ENCODE measurements at regions not wholly inside any gene's neighbourhood (a gene's known extent, or its start where the extent isn't known, plus 50 kb on each side); places are given as distances from the start of the nearest gene placed in this dataset.

DNA sequence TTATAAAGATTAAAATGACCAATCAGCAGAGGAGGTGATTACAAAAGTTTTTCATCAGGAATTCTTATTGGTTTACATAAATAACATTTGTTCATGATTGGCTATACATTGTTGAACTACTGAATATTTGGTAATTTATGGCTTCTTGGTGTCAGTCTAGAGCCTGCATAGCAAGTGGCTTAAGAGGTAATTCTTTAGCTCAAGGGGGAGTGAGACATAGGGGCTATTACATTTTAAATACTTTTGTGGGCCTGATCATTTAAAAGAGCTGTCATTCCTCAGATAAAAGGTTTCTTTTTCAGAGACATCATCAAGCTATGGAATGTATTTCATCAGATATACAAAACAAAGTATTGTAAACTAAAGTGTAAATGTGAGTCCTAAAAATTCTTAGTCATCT, 373.8 kb downstream of the EPHA4 start:
- TF ChIP-seq, protein P1, sequence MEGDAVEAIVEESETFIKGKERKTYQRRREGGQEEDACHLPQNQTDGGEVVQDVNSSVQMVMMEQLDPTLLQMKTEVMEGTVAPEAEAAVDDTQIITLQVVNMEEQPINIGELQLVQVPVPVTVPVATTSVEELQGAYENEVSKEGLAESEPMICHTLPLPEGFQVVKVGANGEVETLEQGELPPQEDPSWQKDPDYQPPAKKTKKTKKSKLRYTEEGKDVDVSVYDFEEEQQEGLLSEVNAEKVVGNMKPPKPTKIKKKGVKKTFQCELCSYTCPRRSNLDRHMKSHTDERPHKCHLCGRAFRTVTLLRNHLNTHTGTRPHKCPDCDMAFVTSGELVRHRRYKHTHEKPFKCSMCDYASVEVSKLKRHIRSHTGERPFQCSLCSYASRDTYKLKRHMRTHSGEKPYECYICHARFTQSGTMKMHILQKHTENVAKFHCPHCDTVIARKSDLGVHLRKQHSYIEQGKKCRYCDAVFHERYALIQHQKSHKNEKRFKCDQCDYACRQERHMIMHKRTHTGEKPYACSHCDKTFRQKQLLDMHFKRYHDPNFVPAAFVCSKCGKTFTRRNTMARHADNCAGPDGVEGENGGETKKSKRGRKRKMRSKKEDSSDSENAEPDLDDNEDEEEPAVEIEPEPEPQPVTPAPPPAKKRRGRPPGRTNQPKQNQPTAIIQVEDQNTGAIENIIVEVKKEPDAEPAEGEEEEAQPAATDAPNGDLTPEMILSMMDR (IDR thresholded peaks at IDR 0.05; ENCODE audit: borderline replicate concordance, insufficient read depth, low read depth, low read length): no peak
- no peak overlapping the region for H3K4me3 ChIP-seq (ENCODE audit: low read depth, low read length)

DNA sequence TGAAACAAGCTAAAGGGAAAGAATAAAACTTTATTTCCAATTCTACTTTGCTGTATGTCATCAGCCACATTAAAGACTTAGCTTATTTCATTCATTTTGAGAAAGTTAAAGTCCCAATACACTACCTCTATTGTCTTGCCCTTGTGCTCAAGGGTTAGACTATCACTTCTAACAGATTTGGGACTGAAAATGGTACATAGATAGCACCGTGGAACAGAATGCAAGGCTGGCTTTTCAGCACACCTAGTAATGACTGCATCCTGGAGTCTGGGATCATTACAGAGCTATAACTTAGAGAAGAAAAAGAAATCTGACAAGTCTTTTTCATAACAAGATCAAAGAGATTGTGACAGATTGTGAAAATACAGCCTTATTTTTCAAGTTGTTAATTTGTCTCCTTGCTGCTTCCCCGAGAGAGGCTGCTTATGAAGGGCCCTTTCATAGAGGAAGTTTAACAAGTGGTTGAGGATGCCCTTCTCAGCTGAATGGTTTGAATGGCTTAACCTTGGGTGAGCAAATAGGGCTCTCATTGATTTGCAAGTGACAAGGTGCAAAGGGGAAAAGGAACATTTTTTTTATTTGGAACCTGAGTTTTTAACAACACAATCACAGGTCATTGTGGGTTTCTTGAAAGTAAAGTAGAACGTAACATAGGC, 371.8 kb downstream of the EPHA4 start:
- TF ChIP-seq, protein P1 (IDR thresholded peaks at IDR 0.05; ENCODE audit: borderline replicate concordance, insufficient read depth, low read depth, low read length): no peak
- no peak overlapping the region for H3K4me3 ChIP-seq (ENCODE audit: low read depth, low read length)

- TF ChIP-seq, protein P1 (IDR thresholded peaks at IDR 0.05; ENCODE audit: borderline replicate concordance, insufficient read depth, low read depth, low read length): no peak
- no peak overlapping the region for H3K4me3 ChIP-seq (ENCODE audit: low read depth, low read length)
Observed at GRCh38 chr2:221202431-221202830, 369.7 kb downstream of the EPHA4 start.

DNA sequence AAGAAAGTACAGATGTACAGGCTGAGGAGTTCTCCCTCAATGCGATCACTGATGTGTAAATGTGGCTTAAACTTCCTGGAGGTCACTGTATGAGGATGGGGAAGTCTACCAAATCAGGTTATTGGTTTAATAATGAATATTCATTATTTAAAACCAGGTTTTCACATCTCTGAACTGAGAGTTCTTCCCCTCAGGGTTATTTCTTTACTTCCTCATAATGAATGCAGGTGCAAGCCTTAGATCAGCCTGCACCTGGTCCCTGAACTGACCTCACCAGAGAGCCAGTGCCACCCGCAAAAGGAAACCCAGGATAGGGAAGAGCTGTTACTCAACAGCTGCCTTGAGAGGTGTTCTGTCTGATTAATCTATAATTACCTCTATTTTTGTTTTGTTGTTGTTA, 369.0 kb downstream of the EPHA4 start:
- TF ChIP-seq, protein P1 (IDR thresholded peaks at IDR 0.05; ENCODE audit: borderline replicate concordance, insufficient read depth, low read depth, low read length): no peak
- H3K4me3 ChIP-seq (ENCODE audit: low read depth, low read length): no peak overlapping the region

DNA sequence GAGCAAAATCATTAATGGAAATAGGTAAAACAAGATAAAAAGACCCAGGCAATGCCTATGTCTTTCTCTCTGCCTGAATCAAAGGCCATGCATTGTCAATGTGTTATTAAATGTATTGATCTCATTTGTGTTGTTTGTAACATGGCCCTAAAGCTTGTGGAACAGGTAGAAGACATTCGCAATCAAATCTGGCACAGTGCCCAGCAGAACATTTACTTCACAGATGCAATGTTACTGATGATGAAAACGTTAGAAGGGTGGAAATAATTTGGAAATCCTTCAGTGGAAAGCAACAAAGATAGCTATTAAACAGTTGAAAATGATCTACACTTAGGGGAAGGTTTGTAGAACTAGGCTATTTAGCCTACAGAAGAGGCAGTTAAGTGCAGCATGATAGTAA, 368.2 kb downstream of the EPHA4 start:
- no peak overlapping the region for H3K4me3 ChIP-seq (ENCODE audit: low read depth, low read length)
- TF ChIP-seq, protein P1 (IDR thresholded peaks at IDR 0.05; ENCODE audit: borderline replicate concordance, insufficient read depth, low read depth, low read length): no peak

GRCh38 chr2:221204699-221205098, 367.4 kb downstream of the EPHA4 start:
- H3K4me3 ChIP-seq (ENCODE audit: low read depth, low read length): no peak overlapping the region
- TF ChIP-seq, protein P1 (IDR thresholded peaks at IDR 0.05; ENCODE audit: borderline replicate concordance, insufficient read depth, low read depth, low read length): no peak

GRCh38 chr2:221205103-221205673, 366.9 kb downstream of the EPHA4 start:
- TF ChIP-seq, protein P1 (IDR thresholded peaks at IDR 0.05; ENCODE audit: borderline replicate concordance, insufficient read depth, low read depth, low read length): no peak
- H3K4me3 ChIP-seq (ENCODE audit: low read depth, low read length): no peak overlapping the region

Data from GM12875 (cell line).